ENCODE measurements at regions not wholly inside any gene's neighbourhood (a gene's known extent, or its start where the extent isn't known, plus 50 kb on each side); places are given as distances from the start of the nearest gene placed in this dataset.

DNA sequence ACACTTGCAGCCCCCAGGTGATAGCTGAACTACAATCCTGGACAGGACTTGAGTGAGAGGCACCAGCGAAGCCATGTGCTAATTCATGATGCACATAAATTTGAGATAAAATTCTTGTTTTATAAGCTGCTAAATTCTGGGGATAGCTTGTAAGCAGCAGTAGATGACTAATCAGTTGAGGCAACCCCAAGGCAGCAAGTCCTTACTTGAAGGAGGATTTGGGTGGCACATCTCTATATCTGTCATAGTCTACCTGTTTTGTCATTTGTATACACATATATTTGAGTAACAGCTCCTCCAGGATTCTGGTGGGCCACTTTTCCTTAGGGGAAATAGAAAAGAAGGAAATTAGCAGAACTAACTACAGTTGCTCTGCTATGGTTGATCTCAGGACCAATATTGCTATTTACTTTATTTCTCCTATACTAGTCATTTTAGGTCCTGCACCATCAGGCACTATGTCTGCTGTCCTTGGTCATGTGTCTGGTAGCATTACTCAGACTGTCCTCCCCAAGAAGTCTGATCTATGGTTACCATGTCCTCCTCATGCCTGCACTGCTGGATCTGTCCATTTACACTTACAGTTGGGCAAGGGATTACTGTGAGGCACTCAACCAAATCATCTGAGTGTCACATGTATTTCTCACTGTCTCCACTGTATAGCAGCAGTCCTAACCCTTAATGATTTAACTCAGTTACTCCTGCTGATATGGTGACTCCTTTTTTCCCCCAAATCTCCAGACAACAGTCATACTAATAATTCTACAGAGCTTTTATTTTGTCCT is 436.0 kb upstream of the CWC22 start:
- TF ChIP-seq, protein P1, sequence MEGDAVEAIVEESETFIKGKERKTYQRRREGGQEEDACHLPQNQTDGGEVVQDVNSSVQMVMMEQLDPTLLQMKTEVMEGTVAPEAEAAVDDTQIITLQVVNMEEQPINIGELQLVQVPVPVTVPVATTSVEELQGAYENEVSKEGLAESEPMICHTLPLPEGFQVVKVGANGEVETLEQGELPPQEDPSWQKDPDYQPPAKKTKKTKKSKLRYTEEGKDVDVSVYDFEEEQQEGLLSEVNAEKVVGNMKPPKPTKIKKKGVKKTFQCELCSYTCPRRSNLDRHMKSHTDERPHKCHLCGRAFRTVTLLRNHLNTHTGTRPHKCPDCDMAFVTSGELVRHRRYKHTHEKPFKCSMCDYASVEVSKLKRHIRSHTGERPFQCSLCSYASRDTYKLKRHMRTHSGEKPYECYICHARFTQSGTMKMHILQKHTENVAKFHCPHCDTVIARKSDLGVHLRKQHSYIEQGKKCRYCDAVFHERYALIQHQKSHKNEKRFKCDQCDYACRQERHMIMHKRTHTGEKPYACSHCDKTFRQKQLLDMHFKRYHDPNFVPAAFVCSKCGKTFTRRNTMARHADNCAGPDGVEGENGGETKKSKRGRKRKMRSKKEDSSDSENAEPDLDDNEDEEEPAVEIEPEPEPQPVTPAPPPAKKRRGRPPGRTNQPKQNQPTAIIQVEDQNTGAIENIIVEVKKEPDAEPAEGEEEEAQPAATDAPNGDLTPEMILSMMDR (IDR thresholded peaks at IDR 0.05) = no peak
- no peak for TF ChIP-seq POLR2A (IDR thresholded peaks at IDR 0.05)
- 100% methylated on average over 1 of the region's 1 CpG for WGBS (ENCODE audit: insufficient coverage, low coverage, low lambda C conversion rate, missing lambda C conversion rate)

DNA sequence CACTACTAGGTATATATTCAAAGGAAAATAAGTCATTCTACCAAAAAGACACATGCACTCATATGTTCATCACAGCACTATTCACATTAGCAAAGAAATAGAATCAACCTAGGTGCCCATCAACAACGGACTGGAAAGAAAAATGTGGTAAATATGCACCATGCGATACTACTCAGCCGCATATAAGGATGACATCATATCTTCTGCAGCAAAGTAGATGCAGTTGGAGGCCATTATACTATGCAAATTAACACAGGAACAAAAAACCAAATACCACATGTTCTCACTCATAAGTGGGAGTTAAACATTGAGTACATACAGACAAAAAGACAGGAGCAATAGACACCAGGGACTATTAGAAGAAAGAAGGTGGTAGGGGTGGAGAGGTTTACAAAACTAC is 412.1 kb upstream of the CWC22 start:
- DNase-seq (no peak), ATAC-seq (no peak)
- H3K4me1 ChIP-seq = no peaks in the 10 kb centered on the region
- no peak for TF ChIP-seq POLR2A (IDR thresholded peaks at IDR 0.05)
- 80% methylated on average over 3 of the region's 3 CpGs for WGBS (ENCODE audit: insufficient coverage, low coverage, low lambda C conversion rate, missing lambda C conversion rate)
- no peaks in the 10 kb centered on the region for H3K9me3 ChIP-seq
- no peak overlapping the region for H3K4me3 ChIP-seq
- intact Hi-C loops (cut with DNase I) = no loop called here
- no peaks in the 10 kb centered on the region for H3K36me3 ChIP-seq
- no peaks in the 10 kb centered on the region for H3K27me3 ChIP-seq
- no peak overlapping the region for H3K27ac ChIP-seq

More for the DNA sequence above, 436.0 kb upstream of the CWC22 start:
- H3K4me3 ChIP-seq = no peak overlapping the region
- H3K27ac ChIP-seq = no peak overlapping the region
- ATAC-seq = no peak
- intact Hi-C loops (cut with DNase I) = no loop called here
- H3K36me3 ChIP-seq = no peaks in the 10 kb centered on the region
- no peaks in the 10 kb centered on the region for H3K4me1 ChIP-seq
- H3K27me3 ChIP-seq = no peaks in the 10 kb centered on the region
- H3K9me3 ChIP-seq = no peaks in the 10 kb centered on the region
- DNase-seq = no peak

DNA sequence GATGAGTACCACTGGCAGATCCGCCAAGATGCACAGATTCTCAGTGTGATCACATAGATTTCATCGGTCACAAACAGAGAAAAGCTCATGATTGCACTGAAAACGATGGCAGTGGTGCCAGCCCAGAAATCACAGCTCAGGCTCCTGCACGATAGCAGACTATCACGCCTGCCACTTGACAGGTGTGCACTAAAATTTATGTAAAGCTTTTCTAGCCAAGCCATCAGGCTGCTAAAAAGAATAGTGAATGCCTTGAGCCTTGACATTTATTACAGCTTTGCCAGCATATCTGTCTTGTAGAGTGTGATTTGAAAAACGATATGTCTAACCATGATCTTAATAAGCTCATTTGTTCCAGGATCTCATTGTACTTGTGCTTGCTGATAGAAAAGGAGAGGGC is 409.5 kb upstream of the CWC22 start:
- no peak overlapping the region for H3K4me3 ChIP-seq
- H3K4me1 ChIP-seq = no peaks in the 10 kb centered on the region
- H3K27ac ChIP-seq = no peak overlapping the region
- WGBS (ENCODE audit: insufficient coverage, low coverage, low lambda C conversion rate, missing lambda C conversion rate) = 75% methylated on average over 6 of the region's 6 CpGs
- intact Hi-C loops (cut with DNase I) = no loop called here
- H3K9me3 ChIP-seq = no peaks in the 10 kb centered on the region
- no peaks in the 10 kb centered on the region for H3K27me3 ChIP-seq
- no peaks in the 10 kb centered on the region for H3K36me3 ChIP-seq
- TF ChIP-seq POLR2A (IDR thresholded peaks at IDR 0.05) = no peak
- TF ChIP-seq, protein P1 (IDR thresholded peaks at IDR 0.05) = no peak
- ATAC-seq (no peak), DNase-seq (no peak)

DNA sequence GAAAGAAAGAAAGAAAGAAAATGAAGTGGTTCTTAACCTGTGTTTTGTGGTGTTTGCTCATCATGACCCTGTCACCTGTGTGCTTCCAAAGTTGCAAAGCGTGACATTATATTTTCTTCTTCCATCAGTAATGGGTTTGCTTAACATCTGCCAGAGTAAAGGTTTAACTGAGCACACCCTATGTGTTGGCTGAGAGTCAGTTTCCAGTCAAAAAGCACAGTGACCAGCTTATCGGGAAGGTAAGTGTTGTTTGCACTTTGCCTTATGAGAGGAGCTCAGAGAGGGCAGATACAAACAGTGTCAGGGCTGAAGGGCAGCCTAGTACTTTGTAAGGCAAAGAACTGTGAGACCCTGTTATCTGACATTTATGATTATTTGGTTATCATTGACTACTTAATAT is 406.2 kb upstream of the CWC22 start:
- no peaks in the 10 kb centered on the region for H3K9me3 ChIP-seq
- intact Hi-C loops (cut with DNase I) = no loop called here
- H3K4me1 ChIP-seq = no peaks in the 10 kb centered on the region
- no peak overlapping the region for H3K27ac ChIP-seq
- no peaks in the 10 kb centered on the region for H3K27me3 ChIP-seq
- ATAC-seq (peak in 1 of 4 donors; percentile 46), DNase-seq (no peak)
- H3K36me3 ChIP-seq = no peaks in the 10 kb centered on the region
- no peak for TF ChIP-seq POLR2A (IDR thresholded peaks at IDR 0.05)
- TF ChIP-seq, protein P1 (IDR thresholded peaks at IDR 0.05) = no peak
- H3K4me3 ChIP-seq = no peak overlapping the region
- WGBS (ENCODE audit: insufficient coverage, low coverage, low lambda C conversion rate, missing lambda C conversion rate) = 55% methylated on average over 2 of the region's 2 CpGs

DNA sequence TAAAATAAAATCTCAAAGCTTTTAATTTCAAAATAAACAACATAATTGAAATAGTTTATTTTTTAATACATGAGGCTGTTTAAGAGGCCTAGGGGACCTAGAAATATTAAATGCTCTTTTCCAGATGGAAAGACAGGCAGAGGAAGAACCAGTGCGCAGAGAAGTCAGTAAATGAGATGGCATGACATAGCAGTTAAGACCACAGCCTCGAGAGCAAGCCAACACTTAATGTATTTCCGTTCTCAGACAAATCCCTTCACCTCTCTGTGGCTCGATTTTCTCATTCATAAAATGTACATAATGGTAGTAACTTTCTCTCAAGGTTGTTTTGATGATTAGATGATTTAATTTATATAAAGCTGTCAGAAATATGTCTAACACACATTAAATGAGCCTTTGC is 405.1 kb upstream of the CWC22 start:
- WGBS (ENCODE audit: insufficient coverage, low coverage, low lambda C conversion rate, missing lambda C conversion rate) = 30% methylated on average over 4 of the region's 4 CpGs
- intact Hi-C loops (cut with DNase I) = no loop called here
- Histone ChIP-seq H3K27me3 (no peaks in the 10 kb centered on the region), H3K4me1 (no peaks in the 10 kb centered on the region), H3K9me3 (no peaks in the 10 kb centered on the region), H3K36me3 (no peaks in the 10 kb centered on the region), H3K4me3 (no peak overlapping the region), H3K27ac (no peak overlapping the region)
- ATAC-seq (no peak), DNase-seq (no peak)
- no peak for TF ChIP-seq POLR2A (IDR thresholded peaks at IDR 0.05)
- TF ChIP-seq, protein P1 (IDR thresholded peaks at IDR 0.05) = no peak

Data from right lobe of liver (tissue), 6 donors.